Neural progenitor cell (in vitro differentiated cells): ENCODE measurements at regions not wholly inside any gene's neighbourhood (a gene's known extent, or its start where the extent isn't known, plus 50 kb on each side); places are given as distances from the start of the nearest gene placed in this dataset.

Experiments
- DNase-seq: peaks from one replicate; pipeline ENCODE4 v3.0.0-alpha.2; 2016; ENCODE audit warnings: low spot score
- H2AFZ ChIP-seq: fragments of 200-600 bp; sonication (generic); replicated peaks from 2 replicates; pipeline ENCODE4 v1.6.1; 2016; ENCODE audit warnings: antibody characterized with exemption
- H3F3A ChIP-seq: fragments of 200-600 bp; sonication (generic); 2 replicates; pipeline ENCODE4 v1.6.1; 2016; ENCODE audit warnings: antibody characterized with exemption, low read depth
- H3K27ac ChIP-seq: fragments of 200-600 bp; sonication (generic); 2 replicates; pipeline ENCODE4 v1.5.1; 2016; ENCODE audit warnings: mild to moderate bottlenecking
- H3K27me3 ChIP-seq: fragments of 200-600 bp; sonication (generic); 2 replicates; pipeline ENCODE4 v1.6.1; 2016; ENCODE audit warnings: mild to moderate bottlenecking, moderate library complexity
- H3K36me3 ChIP-seq: fragments of 200-600 bp; sonication (generic); 2 replicates; pipeline ENCODE4 v1.5.1; 2016
- H3K4me1 ChIP-seq: fragments of 200-600 bp; sonication (generic); 2 replicates; pipeline ENCODE4 v1.6.1; 2016; ENCODE audit warnings: mixed run types
- H3K4me2 ChIP-seq: fragments of 200-600 bp; sonication (generic); 2 replicates; pipeline ENCODE4 v1.6.1; 2016
- H3K4me3 ChIP-seq: fragments of 200-600 bp; sonication (generic); 2 replicates; pipeline ENCODE4 v1.5.1; 2016
- H3K79me2 ChIP-seq: fragments of 200-600 bp; sonication (generic); 2 replicates; pipeline ENCODE4 v1.6.1; 2016; ENCODE audit warnings: low read depth
- H3K9ac ChIP-seq: fragments of 200-600 bp; sonication (generic); 2 replicates; pipeline ENCODE4 v1.6.1; 2016
- H3K9me3 ChIP-seq: fragments of 200-600 bp; sonication (generic); 2 replicates; pipeline ENCODE4 v1.5.1; 2016; ENCODE audit warnings: low read depth
- H4K20me1 ChIP-seq: fragments of 200-600 bp; sonication (generic); 2 replicates; pipeline ENCODE4 v1.6.1; 2016; ENCODE audit warnings: low read depth
- H3K27ac Mint-ChIP-seq: 3 replicates; pipeline ENCODE4 v1.8.0; 2021; ENCODE audit warnings: mixed read lengths
- H3K27me3 Mint-ChIP-seq: 2 replicates; pipeline ENCODE4 v1.8.0; 2022; ENCODE audit warnings: low read depth, mild to moderate bottlenecking, inconsistent platforms, moderate library complexity, mixed read lengths; ENCODE audit not compliant: insufficient read depth
- H3K36me3 Mint-ChIP-seq: 3 replicates; pipeline ENCODE4 v1.8.0; 2021; ENCODE audit warnings: mixed read lengths
- H3K4me1 Mint-ChIP-seq: 3 replicates; pipeline ENCODE4 v1.8.0; 2021; ENCODE audit warnings: mixed read lengths
- H3K4me3 Mint-ChIP-seq: 3 replicates; pipeline ENCODE4 v1.8.0; 2021; ENCODE audit warnings: mild to moderate bottlenecking, moderate library complexity, mixed read lengths
- H3K9me3 Mint-ChIP-seq: 3 replicates; pipeline ENCODE4 v1.8.0; 2020; ENCODE audit warnings: mixed read lengths
- CTCF ChIP-seq: fragments of 200-600 bp; sonication (generic); IDR thresholded peaks from 2 replicates; pipeline ENCODE4 v1.5.1; 2017; ENCODE audit warnings: antibody characterized with exemption, mild to moderate bottlenecking
- EZH2 ChIP-seq: fragments of 200-600 bp; sonication (generic); IDR thresholded peaks from 2 replicates; pipeline ENCODE4 v1.6.1; 2017; ENCODE audit warnings: antibody characterized with exemption, mild to moderate bottlenecking, moderate library complexity
- EZH2phosphoT487 ChIP-seq: fragments of 200-600 bp; sonication (generic); IDR thresholded peaks from 2 replicates; pipeline ENCODE4 v1.6.1; 2017; ENCODE audit warnings: antibody characterized with exemption

GRCh38 chr2:100207411-100207885 is 65.1 kb upstream of the AFF3 start:
- Mint-ChIP-seq H3K27ac (no peak overlapping the region), H3K27me3 (peaks cover 3% of the 10 kb centered on the region), H3K4me1 (peaks cover 8% of the 10 kb centered on the region), H3K4me3 (no peak overlapping the region), H3K36me3 (no peaks in the 10 kb centered on the region), H3K9me3 (no peaks in the 10 kb centered on the region)
- Histone ChIP-seq H3K36me3 (no peaks in the 10 kb centered on the region), H3K27me3 (no peaks in the 10 kb centered on the region), H3F3A (no peaks in the 10 kb centered on the region), H3K4me2 (no peak overlapping the region), H3K9me3 (no peaks in the 10 kb centered on the region), H3K27ac (no peak overlapping the region), H3K4me3 (no peak overlapping the region), H3K79me2 (no peaks in the 10 kb centered on the region), H2AFZ (no peak overlapping the region), H3K9ac (no peak overlapping the region), H3K4me1 (no peaks in the 10 kb centered on the region), H4K20me1 (no peaks in the 10 kb centered on the region)
- DNase-seq = no peak
- TF ChIP-seq EZH2 = no peak
- no peak for TF ChIP-seq CTCF
- no peak for TF ChIP-seq EZH2phosphoT487

- no peak for TF ChIP-seq EZH2
- no peak for TF ChIP-seq EZH2phosphoT487
- TF ChIP-seq CTCF = no peak
- no peaks in the 10 kb centered on the region for H3K79me2 ChIP-seq
- no peak overlapping the region for H3K27ac ChIP-seq
- H3K27me3 ChIP-seq = no peaks in the 10 kb centered on the region
- H3K4me1 ChIP-seq = no peaks in the 10 kb centered on the region
- H3F3A ChIP-seq = no peaks in the 10 kb centered on the region
- Mint-ChIP-seq H3K27me3 (peaks cover 3% of the 10 kb centered on the region), H3K4me3 (no peak overlapping the region), H3K4me1 (peaks cover 8% of the 10 kb centered on the region), H3K27ac (no peak overlapping the region), H3K36me3 (no peaks in the 10 kb centered on the region), H3K9me3 (peaks cover 4% of the 10 kb centered on the region)
- no peak overlapping the region for H3K9ac ChIP-seq
- DNase-seq = no peak
- H3K9me3 ChIP-seq = no peaks in the 10 kb centered on the region
- no peak overlapping the region for H3K4me3 ChIP-seq
- no peaks in the 10 kb centered on the region for H3K36me3 ChIP-seq
- H3K4me2 ChIP-seq = no peak overlapping the region
- no peaks in the 10 kb centered on the region for H4K20me1 ChIP-seq
- H2AFZ ChIP-seq = no peak overlapping the region
Measured at GRCh38 chr2:100206731-100207255, 64.4 kb upstream of the AFF3 start.

GRCh38 chr2:100205174-100205573 is 62.8 kb upstream of the AFF3 start:
- no peaks in the 10 kb centered on the region for H3K36me3 Mint-ChIP-seq
- H3K4me1 ChIP-seq = no peaks in the 10 kb centered on the region
- H3K4me2 ChIP-seq = no peak overlapping the region
- peaks cover 8% of the 10 kb centered on the region for H3K4me1 Mint-ChIP-seq
- H3K9me3 Mint-ChIP-seq = peaks cover 4% of the 10 kb centered on the region
- no peak overlapping the region for H3K27ac ChIP-seq
- TF ChIP-seq CTCF = no peak
- no peak for TF ChIP-seq EZH2
- TF ChIP-seq EZH2phosphoT487 = no peak
- H3K27ac Mint-ChIP-seq = no peak overlapping the region
- H3K4me3 Mint-ChIP-seq = no peak overlapping the region
- no peaks in the 10 kb centered on the region for H4K20me1 ChIP-seq
- no peak overlapping the region for H3K4me3 ChIP-seq
- DNase-seq = no peak
- no peaks in the 10 kb centered on the region for H3K9me3 ChIP-seq
- H3K79me2 ChIP-seq = no peaks in the 10 kb centered on the region
- H3F3A ChIP-seq = no peaks in the 10 kb centered on the region
- H3K27me3 Mint-ChIP-seq = peaks cover 3% of the 10 kb centered on the region
- H3K36me3 ChIP-seq = no peaks in the 10 kb centered on the region
- no peak overlapping the region for H3K9ac ChIP-seq
- H3K27me3 ChIP-seq = no peaks in the 10 kb centered on the region
- no peak overlapping the region for H2AFZ ChIP-seq
